GM19043 (cell line): ENCODE measurements at regions not wholly inside any gene's neighbourhood (a gene's known extent, or its start where the extent isn't known, plus 50 kb on each side); places are given as distances from the start of the nearest gene placed in this dataset.

Experiments used
- ATAC-seq: cut with Tn5 transposase; IDR thresholded peaks from one replicate; pipeline ENCODE4 v1.9.1; 2021; ENCODE audit warnings: low read depth; ENCODE audit not compliant: unreplicated experiment

- no peak for ATAC-seq
Observed at GRCh38 chr2:35408320-35408719, 947.3 kb upstream of the CRIM1 start.

GRCh38 chr2:35391736-35392442 is 963.7 kb upstream of the CRIM1 start:
- ATAC-seq, result no peak

- ATAC-seq, result no peak
Observed at GRCh38 chr2:35378791-35379190, 976.8 kb upstream of the CRIM1 start.

GRCh38 chr2:35374845-35375244 is 980.7 kb upstream of the CRIM1 start:
- no peak for ATAC-seq

GRCh38 chr2:35365859-35366258 is 989.7 kb upstream of the CRIM1 start:
- no peak for ATAC-seq

GRCh38 chr2:35356332-35356731 is 999.2 kb upstream of the CRIM1 start:
- ATAC-seq, result no peak

GRCh38 chr2:35355056-35355455 is 1000.5 kb upstream of the CRIM1 start:
- ATAC-seq, result no peak

- no peak for ATAC-seq
Observed at GRCh38 chr2:35347561-35347960, 1008.0 kb upstream of the CRIM1 start.

- no peak for ATAC-seq
Observed at GRCh38 chr2:35343135-35343534, 1012.4 kb upstream of the CRIM1 start.

- ATAC-seq, result no peak
Observed at GRCh38 chr2:35339211-35339610, 1016.4 kb upstream of the CRIM1 start.

- ATAC-seq, result no peak
Observed at GRCh38 chr2:35337922-35338321, 1017.7 kb upstream of the CRIM1 start.

GRCh38 chr2:35314049-35314448 is 1041.5 kb upstream of the CRIM1 start:
- no peak for ATAC-seq

GRCh38 chr2:35301369-35301768 is 1054.2 kb upstream of the CRIM1 start:
- ATAC-seq, result no peak

GRCh38 chr2:35298493-35298892 is 1057.1 kb upstream of the CRIM1 start:
- no peak for ATAC-seq

GRCh38 chr2:35297403-35297802 is 1058.2 kb upstream of the CRIM1 start:
- ATAC-seq, result no peak

- no peak for ATAC-seq
Observed at GRCh38 chr2:35294636-35295263, 1060.8 kb upstream of the CRIM1 start.

GRCh38 chr2:35293261-35293660 is 1062.3 kb upstream of the CRIM1 start:
- no peak for ATAC-seq

- no peak for ATAC-seq
Observed at GRCh38 chr2:35292199-35292598, 1063.4 kb upstream of the CRIM1 start.

GRCh38 chr2:35281702-35282101 is 1073.9 kb upstream of the CRIM1 start:
- no peak for ATAC-seq

GRCh38 chr2:35255826-35256225 is 1099.8 kb upstream of the CRIM1 start:
- no peak for ATAC-seq

GRCh38 chr2:35251156-35251555 is 1104.4 kb upstream of the CRIM1 start:
- ATAC-seq, result no peak

- ATAC-seq, result no peak
Observed at GRCh38 chr2:35246702-35247101, 1108.9 kb upstream of the CRIM1 start.
